CD4-positive, CD25-positive, alpha-beta regulatory T cell (primary cell): ENCODE measurements at regions not wholly inside any gene's neighbourhood (a gene's known extent, or its start where the extent isn't known, plus 50 kb on each side); places are given as distances from the start of the nearest gene placed in this dataset.

ENCODE experiments used
- ATAC-seq, 2 donors: fragments of 150-1000 bp; cut with Tn5 transposase; one replicate each; pipeline ENCODE4 v1.10.0; 2021; ENCODE audit warnings: low read depth in 2 of 2, moderate number of reproducible peaks in 2 of 2, moderate library complexity in 1 of 2
- DNase-seq, 3 donors: peaks; one replicate each; pipeline versions ENCODE4 v3.0.0 to v3.0.0-alpha.2; 2012 to 2022; ENCODE audit warnings: mixed read lengths in 1 of 3
- H3K27ac ChIP-seq: one replicate; pipeline ENCODE4 v1.7.0; 2013; ENCODE audit warnings: mild to moderate bottlenecking, low read length; ENCODE audit not compliant: insufficient read depth, poor library complexity, severe bottlenecking
- H3K27me3 ChIP-seq: one replicate; pipeline ENCODE4 v1.7.0; 2013; ENCODE audit warnings: low read length; ENCODE audit not compliant: control insufficient read depth, insufficient read depth
- H3K36me3 ChIP-seq: one replicate; pipeline ENCODE4 v1.7.0; 2013; ENCODE audit warnings: mild to moderate bottlenecking, low read length, moderate library complexity; ENCODE audit not compliant: control insufficient read depth, insufficient read depth
- H3K4me1 ChIP-seq: 2 replicates; pipeline ENCODE4 v1.7.0; 2013; ENCODE audit warnings: mild to moderate bottlenecking, low read length; ENCODE audit not compliant: insufficient read depth, control insufficient read depth, poor library complexity, severe bottlenecking
- H3K4me3 ChIP-seq: one replicate; pipeline ENCODE4 v1.7.0; 2013; ENCODE audit warnings: low read depth, mild to moderate bottlenecking, low read length, moderate library complexity
- H3K9me3 ChIP-seq, 2 experiments: 1 replicate in 1 of 2; 2 replicates in 1 of 2; pipeline ENCODE4 v1.7.0; 2013; ENCODE audit warnings: low read length in 2 of 2, mild to moderate bottlenecking in 1 of 2, moderate library complexity in 1 of 2; ENCODE audit not compliant: control insufficient read depth in 2 of 2
- H3K27ac Mint-ChIP-seq, 3 donors: one replicate each; pipeline ENCODE4 v1.8.0; 2020 to 2022; ENCODE audit warnings: mild to moderate bottlenecking in 3 of 3, mixed read lengths in 3 of 3, moderate library complexity in 2 of 3
- H3K27me3 Mint-ChIP-seq: one replicate; pipeline ENCODE4 v1.8.0; 2022; ENCODE audit warnings: mild to moderate bottlenecking, mixed read lengths
- H3K36me3 Mint-ChIP-seq: one replicate; pipeline ENCODE4 v1.8.0; 2020; ENCODE audit warnings: mixed read lengths
- H3K4me1 Mint-ChIP-seq, 4 donors: one replicate each; pipeline ENCODE4 v1.8.0; 2020 to 2022; ENCODE audit warnings: mixed read lengths in 4 of 4, mild to moderate bottlenecking in 1 of 4
- H3K4me3 Mint-ChIP-seq, 4 donors: one replicate each; pipeline ENCODE4 v1.8.0; 2020 to 2022; ENCODE audit warnings: mild to moderate bottlenecking in 4 of 4, mixed read lengths in 4 of 4, moderate library complexity in 3 of 4
- H3K9me3 Mint-ChIP-seq, 7 donors: one replicate each; pipeline ENCODE4 v1.8.0; 2020 to 2022; ENCODE audit warnings: mixed read lengths in 7 of 7, mild to moderate bottlenecking in 3 of 7, moderate library complexity in 2 of 7

DNA sequence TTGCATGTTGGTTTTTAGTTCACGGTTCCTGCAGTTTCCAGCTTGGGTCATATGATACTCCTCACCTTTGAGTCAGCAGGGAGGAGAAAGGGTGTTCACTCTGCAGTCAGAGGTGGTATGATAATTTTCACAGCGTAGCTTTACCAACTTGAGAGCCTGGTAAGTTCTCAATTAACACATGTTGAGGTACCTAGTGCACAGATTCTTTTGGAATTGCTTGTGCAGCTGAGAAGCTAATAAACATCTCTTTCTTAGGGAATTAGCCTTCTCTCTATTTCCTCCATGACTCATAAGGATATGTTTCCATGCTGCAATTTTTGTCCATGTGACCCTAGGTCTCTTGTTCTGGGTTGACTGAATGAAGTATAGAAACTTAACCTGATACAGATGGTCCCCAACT lies 166.6 kb downstream of the KIF20B start:
- H3K36me3 ChIP-seq: no peaks in the 10 kb centered on the region
- H3K9me3 Mint-ChIP-seq: peaks cover 0 to 2% (median 0%) of the 10 kb centered on the region in 7 donors
- H3K4me1 Mint-ChIP-seq: peaks cover 0 to 5% (median 0%) of the 10 kb centered on the region in 4 donors
- H3K4me3 Mint-ChIP-seq: no peak overlapping the region
- no peak overlapping the region for H3K27ac Mint-ChIP-seq
- H3K4me1 ChIP-seq: no peaks in the 10 kb centered on the region
- no peak for ATAC-seq
- no peaks in the 10 kb centered on the region for H3K9me3 ChIP-seq
- H3K36me3 Mint-ChIP-seq: no peaks in the 10 kb centered on the region
- no peak overlapping the region for H3K27ac ChIP-seq
- DNase-seq: no peak
- peaks cover 22% of the 10 kb centered on the region for H3K27me3 ChIP-seq
- no peak overlapping the region for H3K4me3 ChIP-seq
- H3K27me3 Mint-ChIP-seq: peaks cover 37% of the 10 kb centered on the region

DNA sequence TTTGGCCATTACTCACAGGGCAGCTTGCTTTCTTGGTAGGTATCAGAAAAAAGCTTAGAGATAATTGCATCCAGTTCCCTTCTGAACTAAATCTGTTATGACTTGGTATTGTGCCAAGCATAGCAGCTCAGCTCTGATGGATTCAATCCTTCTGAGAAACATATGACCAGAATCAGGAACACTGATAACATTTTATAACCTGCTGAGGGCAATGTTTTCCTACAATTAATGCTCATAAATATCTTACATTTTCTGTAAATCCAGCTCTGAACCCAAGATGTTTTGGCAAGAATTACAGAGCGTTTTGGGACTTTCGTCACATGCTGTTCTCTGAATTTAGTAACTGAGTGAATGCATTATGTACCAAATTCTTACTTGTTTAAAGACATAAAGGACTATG lies 167.8 kb downstream of the KIF20B start:
- no peaks in the 10 kb centered on the region for H3K9me3 ChIP-seq
- no peak for ATAC-seq

DNA sequence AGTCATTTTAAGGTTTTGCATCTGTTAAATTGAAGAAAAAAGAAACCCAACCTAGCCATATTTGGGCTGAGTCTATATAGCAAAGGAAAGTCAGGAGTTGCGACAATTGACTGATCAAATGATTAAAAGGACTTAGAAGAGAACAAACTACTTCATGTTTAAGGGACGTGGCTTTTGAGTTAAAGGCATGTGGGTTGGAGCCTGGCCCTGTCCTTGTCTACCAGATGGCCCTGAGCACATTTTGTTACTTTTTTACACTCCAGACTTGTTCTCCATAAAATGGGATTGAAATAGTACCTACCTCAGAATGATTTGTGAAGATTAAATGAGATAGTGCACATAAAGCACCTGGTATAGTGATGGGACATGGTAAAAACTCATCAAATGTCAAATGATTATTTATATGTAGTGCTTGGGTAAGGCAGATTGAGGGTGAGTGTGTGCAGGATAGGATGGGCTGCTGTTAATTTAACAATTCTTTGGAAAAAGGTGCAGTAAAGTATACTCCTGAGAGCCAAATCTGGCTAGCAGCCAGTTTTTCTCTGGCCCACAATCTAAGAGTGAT lies 168.3 kb downstream of the KIF20B start:
- Mint-ChIP-seq H3K4me3 (no peak overlapping the region), H3K27me3 (peaks cover 40% of the 10 kb centered on the region), H3K27ac (no peak overlapping the region), H3K9me3 (peaks cover 0 to 3% (median 0%) of the 10 kb centered on the region in 7 donors), H3K36me3 (no peaks in the 10 kb centered on the region), H3K4me1 (no peaks in the 10 kb centered on the region)
- H3K9me3 ChIP-seq: no peaks in the 10 kb centered on the region
- H3K4me1 ChIP-seq: no peaks in the 10 kb centered on the region
- H3K36me3 ChIP-seq: no peaks in the 10 kb centered on the region
- H3K4me3 ChIP-seq: no peak overlapping the region
- ATAC-seq (no peak), DNase-seq (no peak)
- H3K27ac ChIP-seq: no peak overlapping the region
- peaks cover 22% of the 10 kb centered on the region for H3K27me3 ChIP-seq

More for the DNA sequence above, 167.8 kb downstream of the KIF20B start:
- peaks cover 40% of the 10 kb centered on the region for H3K27me3 Mint-ChIP-seq
- H3K4me1 ChIP-seq: no peaks in the 10 kb centered on the region
- H3K4me3 ChIP-seq: no peak overlapping the region
- H3K36me3 Mint-ChIP-seq: no peaks in the 10 kb centered on the region
- peaks cover 22% of the 10 kb centered on the region for H3K27me3 ChIP-seq
- no peaks in the 10 kb centered on the region for H3K4me1 Mint-ChIP-seq
- H3K27ac Mint-ChIP-seq: no peak overlapping the region
- no peaks in the 10 kb centered on the region for H3K36me3 ChIP-seq
- no peak overlapping the region for H3K27ac ChIP-seq
- H3K4me3 Mint-ChIP-seq: no peak overlapping the region
- H3K9me3 Mint-ChIP-seq: peaks cover 0 to 2% (median 0%) of the 10 kb centered on the region in 7 donors
- no peak for DNase-seq

DNA sequence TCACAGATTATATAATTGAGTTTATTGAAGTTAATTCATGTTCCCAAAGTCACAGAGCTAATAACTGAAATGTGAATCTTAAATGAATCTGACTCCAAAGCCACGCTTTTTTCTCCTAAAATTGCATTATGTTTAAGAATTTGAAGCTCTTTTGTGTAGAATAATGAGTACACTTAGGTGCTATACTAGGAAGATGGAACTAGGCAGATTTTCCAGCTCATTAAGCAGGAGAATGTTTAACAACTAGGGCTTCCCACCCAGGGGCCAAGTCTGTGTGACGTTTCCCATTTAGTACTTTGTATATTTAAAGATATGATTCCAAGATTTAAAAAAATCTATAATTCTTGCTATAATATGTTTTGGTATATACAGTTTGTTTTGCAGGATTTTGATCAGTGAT lies 169.5 kb downstream of the KIF20B start:
- no peak overlapping the region for H3K27ac Mint-ChIP-seq
- H3K27ac ChIP-seq: no peak overlapping the region
- no peaks in the 10 kb centered on the region for H3K36me3 Mint-ChIP-seq
- no peaks in the 10 kb centered on the region for H3K4me1 Mint-ChIP-seq
- peaks cover 0 to 3% (median 0%) of the 10 kb centered on the region in 7 donors for H3K9me3 Mint-ChIP-seq
- peaks cover 40% of the 10 kb centered on the region for H3K27me3 Mint-ChIP-seq
- no peaks in the 10 kb centered on the region for H3K36me3 ChIP-seq
- H3K4me3 Mint-ChIP-seq: no peak overlapping the region
- H3K4me3 ChIP-seq: no peak overlapping the region
- no peak for ATAC-seq
- no peaks in the 10 kb centered on the region for H3K4me1 ChIP-seq
- peaks cover 19% of the 10 kb centered on the region for H3K27me3 ChIP-seq
- DNase-seq: no peak
- H3K9me3 ChIP-seq: no peaks in the 10 kb centered on the region

DNA sequence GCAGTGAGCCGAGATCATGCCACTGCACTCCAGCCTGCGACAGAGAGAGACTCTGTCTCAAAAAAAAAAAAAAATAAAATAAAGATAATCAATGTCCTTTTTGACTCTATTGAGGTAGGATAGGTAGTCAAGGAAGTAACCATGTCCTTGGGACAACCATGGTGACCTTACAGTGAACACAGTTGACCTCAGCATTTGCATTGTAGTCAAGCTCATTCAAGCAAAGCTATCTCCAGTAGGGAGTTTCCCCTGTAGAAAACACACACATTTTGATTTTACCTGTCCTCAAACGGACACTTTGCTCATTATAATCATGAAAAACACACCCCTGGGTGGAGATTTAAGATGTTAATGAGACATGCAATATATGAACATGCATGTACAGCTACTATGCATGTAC lies 171.7 kb downstream of the KIF20B start:
- Mint-ChIP-seq H3K36me3 (no peaks in the 10 kb centered on the region), H3K27ac (no peak overlapping the region), H3K4me3 (no peak overlapping the region), H3K27me3 (peaks cover 32% of the 10 kb centered on the region), H3K4me1 (no peaks in the 10 kb centered on the region), H3K9me3 (peaks cover 0 to 3% (median 0%) of the 10 kb centered on the region in 7 donors)
- no peaks in the 10 kb centered on the region for H3K4me1 ChIP-seq
- H3K9me3 ChIP-seq: no peaks in the 10 kb centered on the region
- H3K4me3 ChIP-seq: no peak overlapping the region
- no peak for DNase-seq
- no peak for ATAC-seq
- H3K27ac ChIP-seq: no peak overlapping the region
- peaks cover 12% of the 10 kb centered on the region for H3K27me3 ChIP-seq
- H3K36me3 ChIP-seq: no peaks in the 10 kb centered on the region

DNA sequence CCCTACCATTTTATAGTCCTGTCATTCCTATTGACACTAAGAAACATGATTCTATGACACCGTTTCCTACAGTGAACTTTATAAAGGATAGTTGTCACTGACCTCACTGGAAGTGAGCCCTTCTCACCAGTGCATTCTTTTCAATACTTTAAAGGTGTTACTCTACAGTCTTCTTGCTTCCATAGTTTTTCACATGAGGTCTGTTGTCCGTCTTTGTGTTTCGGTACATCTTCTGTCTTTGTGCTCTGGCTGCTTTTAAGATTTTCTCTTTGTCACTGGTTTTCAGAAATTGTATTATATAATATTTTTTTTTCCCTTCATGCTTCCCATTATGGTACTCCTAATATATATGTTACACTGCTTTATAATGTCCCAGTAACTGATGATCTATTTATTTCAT lies 174.2 kb downstream of the KIF20B start:
- Histone ChIP-seq H3K27me3 (peaks cover 4% of the 10 kb centered on the region), H3K9me3 (no peaks in the 10 kb centered on the region), H3K4me1 (no peaks in the 10 kb centered on the region), H3K4me3 (no peak overlapping the region), H3K27ac (no peak overlapping the region), H3K36me3 (no peaks in the 10 kb centered on the region)
- Mint-ChIP-seq H3K4me1 (no peaks in the 10 kb centered on the region), H3K27me3 (peaks cover 24% of the 10 kb centered on the region), H3K9me3 (peaks cover 0 to 3% (median 0%) of the 10 kb centered on the region in 7 donors), H3K27ac (no peak overlapping the region), H3K36me3 (no peaks in the 10 kb centered on the region), H3K4me3 (no peak overlapping the region)
- ATAC-seq: no peak
- DNase-seq: no peak

DNA sequence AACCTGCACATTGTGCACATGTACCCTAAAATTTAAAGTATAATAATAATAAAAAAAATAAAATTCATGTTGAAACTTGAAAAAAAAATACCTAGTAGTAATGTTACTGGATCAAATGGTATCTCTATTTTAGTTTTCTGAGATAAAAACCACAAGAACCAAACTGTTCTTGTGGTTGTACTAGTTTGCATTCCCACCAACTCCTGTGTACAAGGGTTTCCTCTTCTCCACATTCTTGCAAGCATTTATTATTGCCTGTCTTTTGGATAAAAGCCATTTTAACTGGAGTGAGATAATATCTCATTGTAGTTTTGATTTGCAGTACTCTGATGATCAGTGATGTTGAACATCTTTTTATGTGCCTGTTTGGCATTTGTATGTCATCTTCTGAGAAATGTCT lies 177.7 kb downstream of the KIF20B start:
- DNase-seq (no peak), ATAC-seq (no peak)
- no peak overlapping the region for H3K27ac ChIP-seq
- no peaks in the 10 kb centered on the region for H3K36me3 ChIP-seq
- no peaks in the 10 kb centered on the region for H3K4me1 ChIP-seq
- no peaks in the 10 kb centered on the region for H3K9me3 ChIP-seq
- no peak overlapping the region for H3K4me3 Mint-ChIP-seq
- no peak overlapping the region for H3K4me3 ChIP-seq
- no peak overlapping the region for H3K27ac Mint-ChIP-seq
- peaks cover 24% of the 10 kb centered on the region for H3K27me3 Mint-ChIP-seq
- no peaks in the 10 kb centered on the region for H3K4me1 Mint-ChIP-seq
- H3K9me3 Mint-ChIP-seq: peaks cover 0 to 5% (median 2%) of the 10 kb centered on the region in 7 donors
- H3K27me3 ChIP-seq: peaks cover 10% of the 10 kb centered on the region
- H3K36me3 Mint-ChIP-seq: no peaks in the 10 kb centered on the region

DNA sequence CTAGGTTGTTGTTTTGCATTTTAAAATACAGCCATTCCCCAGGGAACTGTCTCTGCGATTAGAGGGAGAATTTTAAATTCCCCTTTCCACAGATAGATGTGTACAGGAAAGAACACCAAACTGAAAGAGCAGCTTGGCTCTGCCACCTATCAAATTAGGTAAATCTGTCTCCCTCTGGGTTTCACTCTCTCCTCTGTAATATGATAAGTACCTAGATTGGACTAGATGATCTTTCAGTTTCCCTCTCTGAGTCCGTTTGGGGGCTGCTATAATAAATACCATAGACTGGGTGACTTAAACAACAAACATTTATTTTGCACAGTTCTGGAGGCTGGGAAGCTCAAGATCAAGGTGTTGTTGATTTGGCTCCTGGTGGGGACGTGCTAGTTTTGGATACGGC lies 186.0 kb downstream of the KIF20B start:
- Histone ChIP-seq H3K4me1 (no peaks in the 10 kb centered on the region), H3K9me3 (no peaks in the 10 kb centered on the region), H3K27me3 (peaks cover 11% of the 10 kb centered on the region), H3K4me3 (no peak overlapping the region), H3K36me3 (no peaks in the 10 kb centered on the region), H3K27ac (no peak overlapping the region)
- Mint-ChIP-seq H3K9me3 (peaks cover 0 to 4% (median 0%) of the 10 kb centered on the region in 7 donors), H3K4me3 (no peak overlapping the region), H3K27me3 (peaks cover 18% of the 10 kb centered on the region), H3K36me3 (no peaks in the 10 kb centered on the region), H3K27ac (no peak overlapping the region), H3K4me1 (no peaks in the 10 kb centered on the region)
- ATAC-seq: no peak
- no peak for DNase-seq
